Psoas muscle (tissue), 7 donors: ENCODE measurements at regions not wholly inside any gene's neighbourhood (a gene's known extent, or its start where the extent isn't known, plus 50 kb on each side); places are given as distances from the start of the nearest gene placed in this dataset.
A peak's percentile ranks its signal among the peaks of the same experiment; 100 is the strongest.

Experiments
- ATAC-seq, 4 donors: fragments of 200-7000 bp; cut with Tn5 transposase; one replicate each; pipeline ENCODE4 v1.9.1; 2020; ENCODE audit warnings: moderate library complexity in 3 of 4, mild to moderate bottlenecking in 2 of 4
- DNase-seq, 2 donors: peaks; one replicate each; pipeline ENCODE4 v3.0.0-alpha.2; 2020
- H3K27ac ChIP-seq: fragments of 200-600 bp; one replicate; pipeline ENCODE4 v1.8.0; 2022
- H3K27me3 ChIP-seq, 3 donors: fragments of 200-600 bp in 1 of 3; one replicate each; pipeline versions ENCODE4 v1.6.1 to v1.8.0; 2013 to 2022; ENCODE audit warnings: low read length in 2 of 3, mild to moderate bottlenecking in 2 of 3, moderate library complexity in 1 of 3; ENCODE audit not compliant: insufficient read depth in 3 of 3
- H3K36me3 ChIP-seq, 2 donors: fragments of 200-600 bp in 1 of 2; one replicate each; pipeline versions ENCODE4 v1.6.1 to v1.8.0; 2013 to 2022; ENCODE audit warnings: low read depth in 1 of 2, mild to moderate bottlenecking in 1 of 2, moderate library complexity in 1 of 2; ENCODE audit not compliant: insufficient read depth in 1 of 2
- H3K4me1 ChIP-seq: fragments of 200-600 bp; one replicate; pipeline ENCODE4 v1.8.0; 2022
- H3K4me3 ChIP-seq: fragments of 200-600 bp; one replicate; pipeline ENCODE4 v1.8.0; 2022; ENCODE audit warnings: mild to moderate bottlenecking
- H3K9me3 ChIP-seq: fragments of 200-600 bp; one replicate; pipeline ENCODE4 v1.8.0; 2022
- CTCF ChIP-seq: fragments of 200-600 bp; IDR thresholded peaks from one replicate; pipeline ENCODE4 v1.8.0; 2022; ENCODE audit warnings: antibody characterized with exemption
- WGBS, 3 donors: extraction: QIAGEN DNeasy Blood & Tissue Kit; methylation state at CpG; one replicate each; pipeline versions ENCODE4 v1.1.6 to v1.1.7; 2013; 5-methylcytosine and 5-hydroxymethylcytosine counted together
- intact Hi-C, 2 donors: fragments of 100-400 bp; cut with DNase I; formaldehyde crosslinking; loops; one replicate each; pipeline versions ENCODE4 v1.11.0 to v1.14.2; 2022
- donor health status: healthy with polysubstance abuse.
- donor health status: DM: no; HTN: no; CAD: no; lungs with moderate emphysema.
- donor health status: Bipolar disorder and iron deficiency.
- donor health status: healthy.
- donor health status: DM: yes; HTN: yes; CAD: no.
- donor health status: DM: no; HTN: no; CAD: no.
- donor health status: DM: yes; HTN: yes; CAD: no.

GRCh38 chr2:149701241-149701640, 113.7 kb upstream of the MMADHC start:
- no peak for TF ChIP-seq CTCF
- intact Hi-C loops: no loop called here
- Histone ChIP-seq H3K4me1 (no peaks in the 10 kb centered on the region), H3K9me3 (peaks cover 1% of the 10 kb centered on the region), H3K36me3 (no peaks in the 10 kb centered on the region), H3K4me3 (no peak overlapping the region), H3K27ac (no peak overlapping the region), H3K27me3 (no peaks in the 10 kb centered on the region)
- 90 to 95% (median 94%) methylated on average over 2 of the region's 2 CpGs for WGBS, 3 donors
- no peak for DNase-seq
- ATAC-seq: no peak

DNA sequence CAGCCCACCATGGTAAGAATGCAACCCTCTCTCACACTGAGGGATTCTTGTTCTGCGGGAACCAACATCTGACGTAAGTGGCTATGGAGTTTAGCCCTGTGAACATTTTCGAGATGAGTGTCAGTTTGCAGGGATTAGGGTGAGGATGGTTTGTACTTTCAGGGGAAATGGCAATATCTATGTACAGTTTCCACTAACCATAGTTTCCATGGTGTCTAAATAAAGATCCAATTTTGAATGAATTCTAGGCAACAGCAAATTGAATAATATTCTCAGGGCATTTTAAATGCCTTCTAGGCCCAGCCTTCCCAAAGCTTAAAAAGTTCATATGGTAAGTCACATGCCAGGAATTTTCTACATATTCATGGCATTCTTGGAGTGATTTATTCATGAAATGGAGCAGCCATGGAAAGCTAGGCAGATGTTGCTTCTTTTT, 105.4 kb upstream of the MMADHC start:
- 27 to 54% (median 32%) methylated on average over 3 of the region's 3 CpGs for WGBS, 3 donors
- Histone ChIP-seq H3K9me3 (no peaks in the 10 kb centered on the region), H3K4me1 (peaks cover 4% of the 10 kb centered on the region), H3K36me3 (no peaks in the 10 kb centered on the region), H3K4me3 (no peak overlapping the region), H3K27ac (no peak overlapping the region), H3K27me3 (no peaks in the 10 kb centered on the region)
- intact Hi-C loops: no loop called here
- DNase-seq (no peak), ATAC-seq (peak in 1 of 4 donors; percentile 64)
- TF ChIP-seq CTCF: no peak

GRCh38 chr2:149690825-149691224, 103.2 kb upstream of the MMADHC start:
- intact Hi-C loops: no loop called here
- H3K9me3 ChIP-seq: no peaks in the 10 kb centered on the region
- TF ChIP-seq CTCF: no peak
- 77 to 91% (median 78%) methylated on average over 2 of the region's 2 CpGs for WGBS, 3 donors
- peaks cover 8% of the 10 kb centered on the region for H3K4me1 ChIP-seq
- no peaks in the 10 kb centered on the region for H3K27me3 ChIP-seq
- DNase-seq (no peak), ATAC-seq (no peak)
- no peak overlapping the region for H3K4me3 ChIP-seq
- H3K36me3 ChIP-seq: no peaks in the 10 kb centered on the region
- no peak overlapping the region for H3K27ac ChIP-seq

DNA sequence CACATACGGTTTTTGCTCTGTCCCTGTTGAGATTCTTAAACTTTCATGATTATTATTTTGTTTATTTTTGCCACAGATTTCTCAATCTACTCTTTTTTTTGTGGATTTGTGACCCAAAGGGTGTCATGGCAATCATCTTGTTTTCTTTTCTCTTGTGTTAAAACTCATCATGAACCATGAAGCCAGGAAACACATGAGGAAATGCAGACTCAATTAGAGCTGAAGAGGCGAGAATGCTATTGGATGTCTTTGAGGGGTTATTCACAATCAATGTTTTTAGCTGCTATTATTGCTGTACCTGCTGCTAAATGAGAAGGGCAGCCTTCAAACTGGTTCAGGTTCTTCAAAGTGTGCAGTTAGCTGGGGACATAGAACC, 99.5 kb upstream of the MMADHC start:
- H3K27ac ChIP-seq: peak overlapping the region; percentile 28
- ATAC-seq (peak in 1 of 4 donors; percentile 18), DNase-seq (no peak)
- intact Hi-C loops: loop anchor here in 1 of 2 donors (5.0 kb wide), 1 partner anchor 90 kb away; no protein-coding TSS in a partner anchor
- H3K36me3 ChIP-seq: no peaks in the 10 kb centered on the region
- WGBS, 3 donors: 42 to 50% (median 42%) methylated on average over 2 of the region's 2 CpGs
- TF ChIP-seq CTCF: no peak
- H3K9me3 ChIP-seq: no peaks in the 10 kb centered on the region
- peaks cover 5% of the 10 kb centered on the region for H3K4me1 ChIP-seq
- no peak overlapping the region for H3K4me3 ChIP-seq
- no peaks in the 10 kb centered on the region for H3K27me3 ChIP-seq
